HG03460 (cell line): ENCODE measurements at regions not wholly inside any gene's neighbourhood (a gene's known extent, or its start where the extent isn't known, plus 50 kb on each side); places are given as distances from the start of the nearest gene placed in this dataset.
"Not testable (repeated sequence)": the region's sequence is repeated elsewhere in the genome, so short reads cannot be mapped to it uniquely, and the experiment has no call there.

Experiments used
- ATAC-seq: cut with Tn5 transposase; IDR thresholded peaks from one replicate; pipeline ENCODE4 v1.9.1; 2021; ENCODE audit not compliant: unreplicated experiment

GRCh38 chrX:114028907-114029662, 554.8 kb upstream of the HTR2C start:
- no peak for ATAC-seq

GRCh38 chrX:114017086-114017485, 566.8 kb upstream of the HTR2C start:
- no peak for ATAC-seq

- ATAC-seq: no peak
Observed at GRCh38 chrX:114015966-114016365, 567.9 kb upstream of the HTR2C start.

GRCh38 chrX:114006664-114007063, 577.2 kb upstream of the HTR2C start:
- no peak for ATAC-seq

GRCh38 chrX:113996781-113997180, 587.1 kb upstream of the HTR2C start:
- no peak for ATAC-seq

- ATAC-seq: not testable (repeated sequence)
Observed at GRCh38 chrX:113991720-113992119, 592.2 kb upstream of the HTR2C start.

- ATAC-seq: not testable (repeated sequence)
Observed at GRCh38 chrX:113990669-113991068, 593.2 kb upstream of the HTR2C start.

- not testable (repeated sequence) for ATAC-seq
Observed at GRCh38 chrX:113988315-113988935, 595.5 kb upstream of the HTR2C start.

GRCh38 chrX:113986427-113986826, 597.5 kb upstream of the HTR2C start:
- no peak for ATAC-seq

- ATAC-seq: no peak
Observed at GRCh38 chrX:113982766-113983165, 601.1 kb upstream of the HTR2C start.

- no peak for ATAC-seq
Observed at GRCh38 chrX:113980953-113981352, 602.9 kb upstream of the HTR2C start.

GRCh38 chrX:113977887-113978286, 606.0 kb upstream of the HTR2C start:
- no peak for ATAC-seq

- no peak for ATAC-seq
Observed at GRCh38 chrX:113975441-113975840, 608.4 kb upstream of the HTR2C start.

- ATAC-seq: no peak
Observed at GRCh38 chrX:113974881-113975280, 609.0 kb upstream of the HTR2C start.

- ATAC-seq: no peak
Observed at GRCh38 chrX:113973706-113974105, 610.2 kb upstream of the HTR2C start.

GRCh38 chrX:113966791-113967190, 617.1 kb upstream of the HTR2C start:
- no peak for ATAC-seq

- no peak for ATAC-seq
Observed at GRCh38 chrX:113962343-113962742, 621.5 kb upstream of the HTR2C start.

GRCh38 chrX:113959912-113960626, 623.8 kb upstream of the HTR2C start:
- ATAC-seq: no peak

- no peak for ATAC-seq
Observed at GRCh38 chrX:113956936-113957335, 627.0 kb upstream of the HTR2C start.

- no peak for ATAC-seq
Observed at GRCh38 chrX:113954297-113954696, 629.6 kb upstream of the HTR2C start.

GRCh38 chrX:113950081-113950678, 633.7 kb upstream of the HTR2C start:
- no peak for ATAC-seq

GRCh38 chrX:113947548-113947947, 636.3 kb upstream of the HTR2C start:
- ATAC-seq: no peak
